OCI-LY3 (cell line): ENCODE measurements at regions not wholly inside any gene's neighbourhood (a gene's known extent, or its start where the extent isn't known, plus 50 kb on each side); places are given as distances from the start of the nearest gene placed in this dataset.

Experiments
- CTCF ChIP-seq: fragments of 200-600, 300-600 bp; sonication (generic); IDR thresholded peaks from 2 replicates; pipeline ENCODE4 v1.5.1; 2014; ENCODE audit warnings: antibody characterized with exemption, low read length, low read depth
- EZH2phosphoT487 ChIP-seq: fragments of 200-600 bp; shearing (Covaris generic); IDR thresholded peaks from 2 replicates; pipeline ENCODE4 v1.6.1; 2018; ENCODE audit warnings: antibody characterized with exemption, mixed run types, low read depth

DNA sequence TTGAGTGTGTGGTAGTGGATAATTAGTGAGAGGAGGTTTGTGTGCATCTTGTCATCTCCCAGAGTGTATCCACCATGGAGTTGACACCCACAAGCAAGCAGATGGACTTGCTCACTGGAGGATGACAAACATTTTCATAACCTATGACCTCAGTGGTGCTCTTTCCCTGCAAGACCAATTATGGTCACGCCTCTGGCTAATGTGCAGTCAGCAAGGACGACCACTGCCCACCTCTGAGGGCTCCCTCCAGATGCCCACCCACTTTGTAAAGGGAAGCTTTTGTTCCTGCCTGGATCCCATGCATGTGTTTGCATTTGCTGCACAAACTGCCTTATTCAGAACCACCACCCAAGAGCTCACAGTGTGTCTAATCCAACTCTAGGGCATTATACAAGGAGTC is 982.8 kb downstream of the TMEM121 start:
- TF ChIP-seq CTCF = no peak
- no peak for TF ChIP-seq EZH2phosphoT487
